ENCODE measurements at regions not wholly inside any gene's neighbourhood (a gene's known extent, or its start where the extent isn't known, plus 50 kb on each side); places are given as distances from the start of the nearest gene placed in this dataset.

DNA sequence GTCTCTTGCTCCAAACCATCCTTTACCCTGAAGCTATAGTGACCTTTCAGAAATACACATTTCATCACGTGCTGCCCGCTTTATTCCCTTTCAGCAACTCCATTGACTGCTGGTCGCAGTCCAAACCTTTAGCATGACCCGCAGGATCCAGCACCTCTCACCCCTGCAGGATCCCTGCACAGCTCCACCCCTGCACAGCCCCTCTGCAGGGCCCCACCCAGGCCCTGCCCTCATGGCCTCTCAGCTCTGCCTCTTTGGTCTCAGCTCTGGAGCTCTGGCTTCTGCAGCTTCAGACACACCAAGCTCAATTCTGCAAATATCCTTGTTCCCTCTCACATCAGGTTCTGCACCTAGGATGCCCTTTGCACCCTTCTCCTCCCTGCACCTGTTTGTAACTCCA, 264.9 kb upstream of the C1orf174 start:
- WGBS, 2 experiments (ENCODE audit: extremely low coverage in 2 of 2, insufficient read length in 1 of 2) = 36% methylated on average over 3 of the region's 4 CpGs; no CpG with 5 or more reads in 1 of the 2 experiments
- CTCF ChIA-PET = no interaction called here
- H2BK5ac ChIP-seq (ENCODE audit: low read depth, low read length, poor library complexity, severe bottlenecking) = no peak overlapping the region
- no peak overlapping the region for H2AK5ac ChIP-seq (ENCODE audit: low read depth, low read length)
- no peaks in the 10 kb centered on the region for H3K9me1 ChIP-seq (ENCODE audit: insufficient read depth, low read length)
- H3K36me3 ChIP-seq (ENCODE audit: control insufficient read depth, insufficient read depth, low read length) = no peaks in the 10 kb centered on the region
- DNase-seq (no peak), ATAC-seq (ENCODE audit: low read depth) (no peak)
- H3K4ac ChIP-seq (ENCODE audit: low read depth, low read length) = no peak overlapping the region
- H2BK120ac ChIP-seq (ENCODE audit: low read depth, low read length) = no peak overlapping the region
- no peaks in the 10 kb centered on the region for H4K20me1 ChIP-seq (ENCODE audit: insufficient read depth, low read length)
- H3K23ac ChIP-seq (ENCODE audit: low read depth, low read length) = no peak overlapping the region
- H3K27ac ChIP-seq (ENCODE audit: insufficient read depth, low read length) = no peak overlapping the region
- no TSS peak for BruUV-seq (replicated peaks)
- no peaks in the 10 kb centered on the region for H3K27me3 ChIP-seq (ENCODE audit: control insufficient read depth, insufficient read depth, low read length)
- no peak overlapping the region for H4K91ac ChIP-seq (ENCODE audit: insufficient read depth, low read depth, low read length)
- no peak overlapping the region for H3K4me3 ChIP-seq (ENCODE audit: insufficient read depth, low read depth, low read length)
- no peak overlapping the region for H2AFZ ChIP-seq (replicated peaks; ENCODE audit: low read length, poor library complexity)
- no peak overlapping the region for H2BK20ac ChIP-seq (ENCODE audit: low read depth, low read length)
- H3K18ac ChIP-seq (ENCODE audit: low read depth, low read length) = no peak overlapping the region
- no peak overlapping the region for H3K4me2 ChIP-seq (ENCODE audit: low read depth, low read length)
- H3K4me1 ChIP-seq (ENCODE audit: control insufficient read depth, insufficient read depth, low read length) = no peaks in the 10 kb centered on the region
- no peak overlapping the region for H3K9ac ChIP-seq (ENCODE audit: low read depth, low read length)
- H2AK9ac ChIP-seq (replicated peaks; ENCODE audit: low read depth, low read length, poor library complexity) = no peak overlapping the region
- intact Hi-C loops (cut with micrococcal nuclease) = no loop called here
- no peaks in the 10 kb centered on the region for H3K79me1 ChIP-seq (ENCODE audit: low read depth in 1 of 2, low read length in 2 of 2)
- POLR2A ChIA-PET (ENCODE audit: unreplicated experiment) = no interaction called here
- H3K14ac ChIP-seq (replicated peaks; ENCODE audit: low read depth, low read length) = no peak overlapping the region
- dilution Hi-C loops (cut with HindIII; ENCODE audit: low sequenced_read_pairs, unreplicated experiment) = no loop called here
- H2BK15ac ChIP-seq (ENCODE audit: low read depth, low read length) = no peak overlapping the region
- TF ChIP-seq, protein P1, sequence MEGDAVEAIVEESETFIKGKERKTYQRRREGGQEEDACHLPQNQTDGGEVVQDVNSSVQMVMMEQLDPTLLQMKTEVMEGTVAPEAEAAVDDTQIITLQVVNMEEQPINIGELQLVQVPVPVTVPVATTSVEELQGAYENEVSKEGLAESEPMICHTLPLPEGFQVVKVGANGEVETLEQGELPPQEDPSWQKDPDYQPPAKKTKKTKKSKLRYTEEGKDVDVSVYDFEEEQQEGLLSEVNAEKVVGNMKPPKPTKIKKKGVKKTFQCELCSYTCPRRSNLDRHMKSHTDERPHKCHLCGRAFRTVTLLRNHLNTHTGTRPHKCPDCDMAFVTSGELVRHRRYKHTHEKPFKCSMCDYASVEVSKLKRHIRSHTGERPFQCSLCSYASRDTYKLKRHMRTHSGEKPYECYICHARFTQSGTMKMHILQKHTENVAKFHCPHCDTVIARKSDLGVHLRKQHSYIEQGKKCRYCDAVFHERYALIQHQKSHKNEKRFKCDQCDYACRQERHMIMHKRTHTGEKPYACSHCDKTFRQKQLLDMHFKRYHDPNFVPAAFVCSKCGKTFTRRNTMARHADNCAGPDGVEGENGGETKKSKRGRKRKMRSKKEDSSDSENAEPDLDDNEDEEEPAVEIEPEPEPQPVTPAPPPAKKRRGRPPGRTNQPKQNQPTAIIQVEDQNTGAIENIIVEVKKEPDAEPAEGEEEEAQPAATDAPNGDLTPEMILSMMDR (conservative IDR thresholded peaks at IDR 0.05; ENCODE audit: low read depth, low read length) = no peak
- TF ChIP-seq RFX5 (IDR thresholded peaks at IDR 0.05; ENCODE audit: low read depth, low read length) = no peak
- no peak for TF ChIP-seq POLR2A (IDR thresholded peaks at IDR 0.05; ENCODE audit: low read depth, low read length)
- no peak for TF ChIP-seq CEBPB (IDR thresholded peaks at IDR 0.05; ENCODE audit: low read depth, low read length)
- no peak for TF ChIP-seq NFE2L2 (IDR thresholded peaks at IDR 0.05; ENCODE audit: low read depth, low read length)
- no peak for TF ChIP-seq USF2 (IDR thresholded peaks at IDR 0.05; ENCODE audit: low read depth, low read length)
- TF ChIP-seq FOS (IDR thresholded peaks at IDR 0.05; ENCODE audit: low read depth, low read length) = no peak
- TF ChIP-seq RCOR1 (IDR thresholded peaks at IDR 0.05; ENCODE audit: insufficient replicate concordance, low read length) = no peak
- TF ChIP-seq MXI1 (IDR thresholded peaks at IDR 0.05; ENCODE audit: borderline replicate concordance, low read depth, low read length) = no peak
- TF ChIP-seq MAFK (IDR thresholded peaks at IDR 0.05; ENCODE audit: low read depth, low read length) = no peak
- no peak for TF ChIP-seq SMC3 (IDR thresholded peaks at IDR 0.05; ENCODE audit: low read depth, low read length)
- TF ChIP-seq MAZ (IDR thresholded peaks at IDR 0.05; ENCODE audit: borderline replicate concordance, low read depth, low read length) = no peak
- H3K56ac ChIP-seq (ENCODE audit: extremely low read depth, insufficient read depth, low read length) = no peak overlapping the region
- H4K5ac ChIP-seq (ENCODE audit: low read depth, low read length) = no peak overlapping the region
- H3K9me3 ChIP-seq (ENCODE audit: control insufficient read depth, insufficient read depth, low read length) = peaks cover 51% of the 10 kb centered on the region
- in situ Hi-C loops (cut with MboI; ENCODE audit: low sequenced_read_pairs) = no loop called here
- H4K8ac ChIP-seq (ENCODE audit: low read depth in 2 of 2, low read length in 2 of 2) = no peak overlapping the region
